HG03060 (cell line): ENCODE measurements at regions not wholly inside any gene's neighbourhood (a gene's known extent, or its start where the extent isn't known, plus 50 kb on each side); places are given as distances from the start of the nearest gene placed in this dataset.
"Not testable (repeated sequence)": the region's sequence is repeated elsewhere in the genome, so short reads cannot be mapped to it uniquely, and the experiment has no call there.

Experiments
- ATAC-seq: cut with Tn5 transposase; IDR thresholded peaks from one replicate; pipeline ENCODE4 v1.9.1; 2021; ENCODE audit warnings: low read depth, moderate number of reproducible peaks; ENCODE audit not compliant: unreplicated experiment

- ATAC-seq: not testable (repeated sequence)
These were observed 174.0 kb upstream of the GIMD1 start for GRCh38 chr4:106542609-106543008.

DNA sequence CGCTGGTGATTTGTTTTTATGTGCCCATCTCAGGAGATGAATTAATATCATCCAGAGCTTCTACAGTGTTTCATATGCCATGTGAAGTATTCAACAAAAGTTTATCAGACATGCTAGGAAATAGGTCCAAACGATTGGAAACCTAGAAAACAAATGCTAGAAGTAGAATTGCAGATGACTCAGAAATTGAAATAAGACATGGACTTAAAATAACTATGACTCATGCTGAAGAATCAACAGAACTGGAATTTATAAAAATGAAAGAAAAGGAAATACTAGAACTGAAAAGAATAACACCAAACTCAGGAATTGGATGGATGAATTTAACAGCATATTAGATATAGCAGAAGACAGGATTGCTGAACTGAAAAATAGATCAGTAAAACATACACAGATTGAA, 172.7 kb upstream of the GIMD1 start:
- no peak for ATAC-seq

DNA sequence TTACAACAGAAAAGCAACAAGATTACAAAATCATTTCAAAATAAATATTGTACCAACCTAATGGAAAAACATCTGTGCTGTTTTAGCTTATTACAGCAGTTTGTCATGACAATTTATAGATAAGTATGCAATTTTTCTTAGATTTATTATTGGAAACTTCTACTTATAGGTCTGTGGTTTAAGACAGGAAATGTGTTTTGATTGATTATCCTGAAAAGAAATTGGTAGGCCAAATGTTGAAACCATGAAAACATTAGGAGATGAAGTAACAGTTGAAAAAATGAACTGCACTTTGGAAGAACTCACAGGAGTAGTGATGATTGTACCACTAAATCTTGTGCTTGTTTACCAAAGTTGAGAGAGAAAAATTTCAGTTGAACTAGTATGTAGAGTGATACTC, 162.2 kb upstream of the GIMD1 start:
- no peak for ATAC-seq

GRCh38 chr4:106530024-106530361, 161.4 kb upstream of the GIMD1 start:
- ATAC-seq: peak; percentile 56

GRCh38 chr4:106529348-106530023, 160.9 kb upstream of the GIMD1 start:
- no peak for ATAC-seq

- ATAC-seq: no peak
These were observed 158.7 kb upstream of the GIMD1 start for GRCh38 chr4:106527316-106527715.

- ATAC-seq: not testable (repeated sequence)
These were observed 156.8 kb upstream of the GIMD1 start for GRCh38 chr4:106525425-106525824.

GRCh38 chr4:106524772-106525171, 156.2 kb upstream of the GIMD1 start:
- not testable (repeated sequence) for ATAC-seq

- no peak for ATAC-seq
These were observed 154.3 kb upstream of the GIMD1 start for GRCh38 chr4:106522839-106523238.

DNA sequence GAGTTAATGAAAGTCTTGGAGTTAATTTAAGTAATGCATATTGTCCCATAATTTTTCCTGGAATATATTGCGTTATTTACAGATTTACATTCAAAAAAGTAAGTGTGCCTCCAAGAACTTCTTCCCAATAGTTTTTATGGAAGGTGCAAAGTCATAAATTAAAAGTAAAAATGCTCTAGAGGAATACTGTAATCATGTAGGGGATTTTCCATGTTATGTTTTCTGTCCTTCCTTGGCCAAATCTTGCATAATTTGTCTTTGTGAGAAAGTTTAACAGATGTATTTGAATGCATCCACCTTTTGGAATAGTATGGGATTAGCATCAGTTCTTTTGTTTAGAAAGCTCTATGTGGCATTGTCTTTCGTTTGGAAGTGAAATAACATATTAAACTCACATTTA, 144.1 kb upstream of the GIMD1 start:
- ATAC-seq: no peak

DNA sequence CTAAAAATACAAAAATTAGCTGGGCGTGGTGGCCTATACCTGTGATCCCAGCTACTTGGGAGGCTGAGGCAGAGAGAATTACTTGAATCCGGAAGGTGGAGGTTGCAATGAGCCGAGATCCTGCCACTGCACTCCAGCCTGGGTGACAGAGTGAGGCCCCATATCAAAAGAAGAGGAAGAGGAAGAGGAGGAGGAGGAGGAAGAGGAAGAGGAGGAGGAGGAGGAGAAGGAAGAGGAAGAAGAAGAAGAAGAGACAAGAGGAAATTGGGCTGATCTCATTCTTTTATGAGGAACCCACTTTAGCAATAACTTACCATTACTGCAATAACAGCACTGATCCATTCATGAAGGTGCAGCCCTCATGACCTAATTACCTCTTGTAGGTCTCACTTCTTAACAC, 138.9 kb upstream of the GIMD1 start:
- no peak for ATAC-seq

GRCh38 chr4:106503116-106504050, 134.8 kb upstream of the GIMD1 start:
- ATAC-seq: no peak

GRCh38 chr4:106502106-106502699, 133.6 kb upstream of the GIMD1 start:
- ATAC-seq: peak; percentile 54

- ATAC-seq: no peak
These were observed 128.7 kb upstream of the GIMD1 start for GRCh38 chr4:106497271-106497670.

GRCh38 chr4:106496061-106496460, 127.5 kb upstream of the GIMD1 start:
- no peak for ATAC-seq

DNA sequence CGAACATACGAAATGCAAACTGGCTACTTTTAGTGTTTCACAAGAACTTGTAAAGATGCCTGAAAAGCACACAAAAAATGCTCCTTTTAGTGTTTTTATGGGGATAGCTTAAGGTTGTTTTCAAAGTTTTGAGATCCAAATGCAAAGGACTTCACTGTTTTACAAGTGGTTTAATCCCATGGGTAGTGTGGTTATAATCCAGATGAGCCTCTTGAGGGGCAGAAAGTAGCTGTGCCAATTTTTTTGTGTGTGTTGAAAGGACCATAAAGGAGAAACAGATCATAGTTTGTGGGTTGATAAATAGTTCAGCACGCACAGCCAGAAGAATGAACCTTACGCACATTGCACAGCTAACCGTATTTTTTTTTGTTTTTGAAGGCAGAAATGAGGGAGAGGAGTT, 126.9 kb upstream of the GIMD1 start:
- ATAC-seq: no peak

- no peak for ATAC-seq
These were observed 125.5 kb upstream of the GIMD1 start for GRCh38 chr4:106494066-106494465.

GRCh38 chr4:106493086-106493485, 124.5 kb upstream of the GIMD1 start:
- ATAC-seq: no peak

DNA sequence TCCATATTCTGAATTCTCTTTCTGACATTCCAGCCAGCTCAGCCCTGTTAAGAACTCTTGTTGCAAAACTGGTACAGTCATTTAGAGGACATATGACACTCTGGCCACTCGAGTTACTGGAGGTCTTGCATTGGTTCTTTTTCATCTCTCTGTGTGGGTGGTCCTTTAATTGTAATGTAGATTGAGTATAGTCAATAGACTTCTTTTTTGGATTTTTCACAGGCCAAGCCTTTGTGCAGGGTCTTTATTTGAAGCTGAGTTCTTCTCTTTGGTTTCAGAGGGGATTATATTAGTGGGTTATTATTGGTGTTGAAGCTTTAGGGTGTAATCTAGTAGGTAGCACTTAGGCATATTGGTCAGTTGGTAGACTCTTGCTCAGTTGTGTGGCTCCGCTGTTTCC, 118.0 kb upstream of the GIMD1 start:
- ATAC-seq: no peak

- no peak for ATAC-seq
These were observed 113.2 kb upstream of the GIMD1 start for GRCh38 chr4:106481801-106482200.

DNA sequence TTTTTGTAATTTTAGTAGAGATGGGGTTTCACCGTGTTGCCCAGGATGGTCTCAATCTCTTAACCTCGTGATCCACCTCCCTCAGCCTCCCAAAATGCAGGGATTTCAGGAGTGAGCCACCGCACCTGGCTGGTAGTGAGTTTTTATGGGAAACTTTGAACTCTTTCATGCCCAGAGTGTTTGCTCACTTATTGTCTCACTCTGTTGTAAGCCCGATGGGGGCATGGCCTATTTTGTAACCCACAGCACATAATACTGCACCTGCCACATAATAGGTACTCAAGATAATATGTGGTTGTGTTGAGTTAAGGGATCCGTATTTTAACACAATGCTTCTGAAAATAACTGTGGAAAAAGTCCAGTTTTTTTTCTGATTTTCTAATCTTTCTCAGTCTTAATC, 109.6 kb upstream of the GIMD1 start:
- no peak for ATAC-seq

DNA sequence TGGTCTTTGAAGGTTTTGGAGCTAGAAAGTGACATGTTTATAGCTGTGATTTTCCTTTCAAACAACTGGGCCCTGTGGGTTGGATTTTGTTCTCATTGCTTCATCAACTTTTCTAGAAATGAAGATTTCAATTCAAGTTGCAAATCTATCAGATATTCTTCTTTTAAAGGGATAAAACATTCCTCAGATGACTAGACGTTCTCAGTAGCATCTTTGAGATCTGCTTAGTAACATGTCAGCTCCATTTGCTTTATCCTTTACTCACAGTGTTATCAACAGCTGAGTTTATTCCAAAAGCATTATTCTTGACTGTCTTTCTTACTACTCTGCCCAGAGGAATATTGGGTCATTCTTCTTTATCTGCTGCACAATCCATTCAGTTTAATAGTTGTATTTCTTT, 108.2 kb upstream of the GIMD1 start:
- ATAC-seq: no peak
